Stimulated activated CD4-positive, alpha-beta T cell treated with anti-CD3 and anti-CD28 coated beads, Interleukin-15, amount 100 ng/mL, for 24 hours (primary cell): ENCODE measurements at regions not wholly inside any gene's neighbourhood (a gene's known extent, or its start where the extent isn't known, plus 50 kb on each side); places are given as distances from the start of the nearest gene placed in this dataset.

Source experiments
- DNase-seq: peaks from one replicate; pipeline ENCODE4 v3.0.0-alpha.2; 2020

GRCh38 chr20:40961686-40962640 lies 66.7 kb upstream of the TOP1 start:
- DNase-seq: no peak

DNA sequence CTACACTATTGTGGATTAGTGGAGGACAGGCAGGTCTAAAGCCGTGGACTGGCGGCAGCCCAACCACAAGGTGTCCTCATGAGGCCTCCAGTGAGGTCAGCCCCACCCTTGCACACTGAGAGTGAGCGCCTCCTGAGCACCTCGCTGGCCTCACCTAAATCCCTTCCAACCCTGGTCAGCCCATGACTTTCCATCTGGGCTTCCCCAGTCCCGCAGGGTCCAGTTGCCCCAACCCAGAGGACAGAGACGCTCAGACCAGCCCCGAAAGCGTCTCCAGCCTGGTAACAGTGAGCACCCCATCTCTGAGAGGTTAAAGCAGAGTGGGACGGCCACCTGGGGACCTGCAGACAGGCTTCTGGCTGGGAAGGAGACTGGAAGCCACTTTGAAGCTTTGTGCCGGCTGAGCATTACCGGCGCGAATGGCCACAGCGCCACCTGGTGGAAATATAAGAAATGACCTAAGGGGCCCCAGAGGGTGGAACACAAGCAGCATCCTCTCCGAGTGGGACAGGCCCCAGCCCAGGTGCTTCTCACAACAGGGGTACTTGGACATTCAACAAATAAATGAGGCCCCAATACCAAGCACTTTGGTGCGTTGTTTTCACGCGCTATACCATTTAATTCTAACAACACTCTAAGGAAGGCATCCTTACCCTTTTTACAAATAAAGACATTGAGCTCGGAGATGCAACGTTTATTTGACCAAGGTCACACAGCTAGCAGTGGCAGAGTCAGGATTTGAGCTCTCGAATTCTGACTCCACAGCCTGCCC lies 65.7 kb upstream of the TOP1 start:
- DNase-seq: peak; percentile 75

- no peak for DNase-seq
Measured at GRCh38 chr20:40963505-40963845, 65.1 kb upstream of the TOP1 start.

- no peak for DNase-seq
Measured at GRCh38 chr20:40965671-40966070, 63.0 kb upstream of the TOP1 start.

GRCh38 chr20:40966103-40966502 lies 62.5 kb upstream of the TOP1 start:
- DNase-seq: no peak

DNA sequence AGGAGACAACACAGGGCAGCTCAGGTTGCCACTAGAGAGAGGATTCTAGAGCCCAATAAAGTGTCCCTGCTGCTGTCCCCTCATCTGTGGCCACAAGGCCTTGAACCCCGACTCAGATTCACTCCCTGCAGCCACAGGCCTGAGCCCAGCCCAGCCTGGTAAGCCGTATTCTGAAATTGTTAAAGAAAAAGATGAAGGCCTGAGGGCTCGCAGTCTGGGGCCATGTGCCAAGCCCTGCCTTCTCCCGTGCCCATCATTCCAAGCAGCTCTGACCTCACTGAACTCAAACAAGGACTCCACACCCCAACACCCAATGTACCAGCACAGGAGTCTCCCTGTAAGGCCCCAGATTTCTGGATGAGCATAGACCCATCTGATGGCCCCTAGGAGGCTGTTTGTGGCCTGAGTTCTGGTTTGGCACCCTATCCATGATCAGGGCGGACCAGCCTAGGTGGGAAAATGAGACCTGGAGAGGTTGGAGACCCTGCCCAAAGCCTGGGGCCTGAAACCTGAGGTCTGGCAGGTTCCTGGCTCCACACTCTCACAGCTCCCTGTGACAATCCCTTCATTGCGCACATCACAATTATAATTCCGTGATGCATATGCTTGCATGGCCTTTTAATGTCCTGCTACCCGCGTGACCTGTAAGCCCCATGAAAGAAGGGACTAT lies 62.0 kb upstream of the TOP1 start:
- no peak for DNase-seq

- no peak for DNase-seq
Measured at GRCh38 chr20:40967700-40968099, 60.9 kb upstream of the TOP1 start.

DNA sequence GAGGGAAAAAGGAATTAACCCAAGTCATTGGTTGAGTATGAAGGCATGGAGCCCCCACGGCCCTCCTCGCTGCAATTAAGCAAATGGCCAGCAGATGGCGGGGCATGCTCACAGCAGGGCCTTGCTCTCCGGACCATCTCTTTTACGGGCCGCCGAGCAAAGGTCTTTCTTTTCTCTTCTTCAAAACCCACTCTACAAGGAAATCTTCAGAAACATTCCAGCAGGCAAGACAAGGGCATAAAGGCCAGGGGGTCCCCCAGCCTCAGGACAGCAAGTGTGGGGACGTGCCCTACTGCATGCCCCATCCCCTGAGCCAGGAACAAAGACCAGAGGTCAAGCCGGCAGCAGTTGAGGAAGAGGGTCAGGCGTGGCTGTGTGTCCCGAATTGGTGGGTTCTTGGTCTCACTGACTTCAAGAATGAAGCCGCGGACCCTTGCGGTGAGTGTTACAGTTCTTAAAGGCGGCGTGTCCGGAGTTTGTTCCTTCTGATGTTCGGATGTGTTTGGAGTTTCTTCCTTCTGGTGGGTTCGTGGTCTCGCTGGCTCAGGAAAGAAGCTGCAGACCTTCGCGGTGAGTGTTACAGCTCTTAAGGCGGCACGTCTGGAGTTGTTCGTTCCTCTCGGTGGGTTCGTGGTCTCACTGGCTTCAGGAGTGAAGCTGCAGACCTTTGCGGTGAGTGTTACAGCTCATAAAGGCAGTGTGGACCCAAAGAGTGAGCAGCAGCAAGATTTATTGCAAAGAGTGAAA lies 59.6 kb upstream of the TOP1 start:
- peak; percentile 90 for DNase-seq

- no peak for DNase-seq
Measured at GRCh38 chr20:40970218-40970617, 58.4 kb upstream of the TOP1 start.

DNA sequence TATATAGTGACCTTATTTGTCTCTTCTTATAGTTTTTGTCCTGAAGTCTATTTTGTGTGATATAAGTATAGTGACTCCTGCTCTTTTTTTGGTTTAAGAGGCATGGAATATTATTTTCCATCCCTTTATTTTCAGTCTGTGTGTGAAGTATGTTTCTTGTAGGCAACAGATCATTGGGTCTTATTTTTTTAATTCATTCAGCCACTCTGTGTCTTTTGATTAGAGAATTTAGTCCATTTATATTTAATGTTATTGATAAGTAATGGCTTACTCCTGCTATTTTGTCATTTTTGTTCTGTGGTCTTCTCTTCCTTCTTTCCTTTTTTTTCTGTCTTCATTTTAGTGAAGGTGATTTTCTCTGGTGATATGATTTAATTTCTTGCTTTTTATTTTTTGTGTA lies 51.4 kb upstream of the TOP1 start:
- DNase-seq: no peak

DNA sequence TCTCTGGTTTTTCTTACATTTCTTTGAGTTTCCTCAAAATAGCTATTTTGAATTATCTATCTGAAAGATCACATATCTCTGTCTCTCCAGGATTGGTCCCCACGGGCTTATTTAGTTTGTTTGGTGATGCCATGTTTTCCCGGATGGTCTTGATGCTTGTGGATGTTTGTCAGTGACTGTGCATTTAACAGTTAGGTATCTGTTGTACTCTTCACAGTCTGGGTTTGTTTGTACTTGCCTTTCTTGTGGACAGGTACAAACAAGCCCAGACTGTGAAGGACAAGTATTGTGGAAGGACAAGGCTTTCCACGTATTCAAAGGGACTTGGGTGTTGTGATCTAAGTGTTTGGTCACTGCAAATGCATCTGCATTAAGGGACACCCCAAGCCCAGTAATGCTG lies 49.9 kb upstream of the TOP1 start:
- no peak for DNase-seq
